Astrocyte (in vitro differentiated cells and primary cell): ENCODE measurements at regions not wholly inside any gene's neighbourhood (a gene's known extent, or its start where the extent isn't known, plus 50 kb on each side); places are given as distances from the start of the nearest gene placed in this dataset.

Source experiments
- CTCF ChIP-seq: IDR thresholded peaks from 2 replicates; pipeline ENCODE4 v1.5.1; 2011; ENCODE audit warnings: low read depth, mild to moderate bottlenecking, inconsistent platforms, low read length, moderate library complexity; ENCODE audit not compliant: insufficient read depth
- EZH2 ChIP-seq: IDR thresholded peaks from 2 replicates; pipeline ENCODE4 v1.6.1; 2012; ENCODE audit warnings: mild to moderate bottlenecking, low read length, inconsistent platforms; ENCODE audit not compliant: insufficient read depth

DNA sequence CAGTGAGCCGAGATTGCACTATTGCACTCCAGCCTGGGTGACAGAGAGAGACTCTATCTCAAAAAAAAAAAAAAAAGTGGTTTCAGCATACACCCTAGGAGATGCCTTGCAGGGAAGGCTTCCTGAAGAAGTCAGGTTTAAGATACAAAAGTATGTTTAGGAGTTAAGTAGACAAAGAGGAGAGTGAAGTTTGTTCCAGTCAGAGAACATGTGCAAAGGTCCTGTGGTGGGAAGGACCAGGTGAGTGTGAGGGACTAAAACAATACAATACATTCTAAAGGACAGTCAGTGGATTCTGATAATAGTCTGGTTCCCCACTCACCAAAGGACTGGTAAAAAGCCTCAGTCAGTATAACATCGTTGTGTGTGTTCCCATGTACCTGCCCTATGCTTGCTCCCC, 299.3 kb downstream of the HIVEP2 start:
- TF ChIP-seq CTCF (no peak), EZH2 (no peak)
